GM19351 (cell line): ENCODE measurements at regions not wholly inside any gene's neighbourhood (a gene's known extent, or its start where the extent isn't known, plus 50 kb on each side); places are given as distances from the start of the nearest gene placed in this dataset.
"Not testable (repeated sequence)": the region's sequence is repeated elsewhere in the genome, so short reads cannot be mapped to it uniquely, and the experiment has no call there.

ENCODE experiments used
- ATAC-seq: cut with Tn5 transposase; IDR thresholded peaks from one replicate; pipeline ENCODE4 v1.9.1; 2021; ENCODE audit warnings: mild to moderate bottlenecking, moderate library complexity; ENCODE audit not compliant: unreplicated experiment

- no peak for ATAC-seq
These were observed 326.6 kb upstream of the ID2 start for GRCh38 chr2:8355102-8355859.

GRCh38 chr2:8357738-8358518, 323.9 kb upstream of the ID2 start:
- no peak for ATAC-seq

- no peak for ATAC-seq
These were observed 319.9 kb upstream of the ID2 start for GRCh38 chr2:8361930-8362329.

GRCh38 chr2:8363161-8363560, 318.7 kb upstream of the ID2 start:
- ATAC-seq: no peak

- ATAC-seq: no peak
These were observed 317.2 kb upstream of the ID2 start for GRCh38 chr2:8364668-8365067.

DNA sequence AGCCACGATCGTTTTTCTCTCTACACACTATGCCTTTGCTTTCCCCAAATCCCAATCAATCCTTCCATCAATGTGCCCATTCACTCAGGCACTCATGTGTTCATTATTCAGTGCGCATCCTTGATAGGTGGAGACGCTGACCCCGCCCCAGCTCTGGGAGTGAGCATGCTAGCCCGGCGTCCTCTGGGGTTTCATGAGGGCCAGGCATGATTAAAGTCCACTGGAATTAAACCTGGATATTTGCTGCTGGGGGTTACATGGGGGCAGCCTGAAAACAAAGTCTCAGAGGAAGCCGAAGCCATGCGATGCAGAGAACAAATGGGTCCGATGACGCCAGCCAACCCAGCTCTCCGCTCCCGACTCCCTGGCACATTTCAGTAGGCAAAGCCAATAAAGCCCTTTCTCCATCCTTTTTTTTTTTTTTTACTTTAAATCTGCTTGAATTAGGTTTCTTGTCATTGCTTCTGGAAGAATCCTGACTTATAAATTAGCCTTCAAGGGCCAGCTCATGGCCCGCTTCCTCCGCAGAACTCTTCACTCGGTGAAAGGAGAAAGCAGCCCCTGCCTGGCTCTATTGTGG, 316.4 kb upstream of the ID2 start:
- ATAC-seq: no peak

DNA sequence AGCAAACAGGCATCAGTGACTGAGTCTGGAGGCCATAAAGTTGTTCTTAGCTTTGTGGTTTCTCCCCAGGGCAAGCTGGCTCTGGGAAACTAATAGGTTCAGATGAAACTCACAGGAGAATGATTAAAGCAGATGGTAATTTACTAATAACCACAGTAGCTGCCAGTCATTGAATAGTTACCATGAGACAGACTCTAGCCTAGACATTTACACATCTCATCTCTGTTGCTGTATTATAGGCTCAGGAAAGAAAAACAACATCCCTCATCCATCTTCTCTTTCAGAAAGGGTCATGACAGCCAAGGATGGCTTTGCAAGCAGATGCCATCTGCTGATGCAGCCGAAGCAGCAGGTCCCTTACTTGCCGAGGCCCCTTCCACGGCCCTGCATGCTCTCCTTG, 314.0 kb upstream of the ID2 start:
- ATAC-seq: no peak

DNA sequence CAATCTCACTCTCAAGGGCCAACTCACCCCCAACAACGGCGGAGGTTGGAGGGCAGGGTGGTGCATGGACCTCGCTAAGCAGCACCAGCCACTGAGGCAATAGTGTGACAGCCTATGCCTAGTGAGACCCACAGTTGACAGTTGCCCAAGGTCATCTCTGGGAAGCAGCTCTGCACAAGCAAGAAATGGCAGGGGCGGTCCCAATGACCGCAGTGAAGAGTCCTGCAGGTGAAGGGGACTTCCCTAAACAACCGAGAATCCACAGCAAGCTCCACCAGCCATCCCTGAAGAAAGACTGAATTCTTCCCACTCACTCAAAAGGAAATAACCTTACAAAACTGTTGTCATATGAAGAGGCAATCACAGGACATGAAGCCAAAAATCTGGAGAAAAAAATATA, 313.4 kb upstream of the ID2 start:
- ATAC-seq: no peak

- ATAC-seq: no peak
These were observed 312.3 kb upstream of the ID2 start for GRCh38 chr2:8369522-8369921.

- no peak for ATAC-seq
These were observed 311.5 kb upstream of the ID2 start for GRCh38 chr2:8370258-8370802.

DNA sequence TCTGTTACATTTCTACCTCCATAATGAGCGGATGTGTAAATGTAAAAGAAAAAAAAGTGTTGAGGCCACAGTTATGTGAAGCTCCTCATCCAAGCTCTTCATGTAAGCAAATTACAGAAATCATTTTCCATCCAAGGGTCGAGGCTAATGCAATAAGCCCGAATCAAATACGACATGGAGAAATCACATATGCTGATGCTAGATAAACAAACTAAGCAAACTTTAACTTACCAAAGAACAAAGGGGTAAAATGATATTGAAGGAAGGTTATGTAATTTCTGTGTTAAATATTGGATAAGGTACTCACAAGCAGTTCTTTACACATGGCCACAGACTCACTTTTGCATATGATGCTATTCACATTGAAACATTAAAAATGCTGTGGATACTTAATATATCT, 310.2 kb upstream of the ID2 start:
- no peak for ATAC-seq

GRCh38 chr2:8374782-8375181, 307.1 kb upstream of the ID2 start:
- ATAC-seq: no peak

DNA sequence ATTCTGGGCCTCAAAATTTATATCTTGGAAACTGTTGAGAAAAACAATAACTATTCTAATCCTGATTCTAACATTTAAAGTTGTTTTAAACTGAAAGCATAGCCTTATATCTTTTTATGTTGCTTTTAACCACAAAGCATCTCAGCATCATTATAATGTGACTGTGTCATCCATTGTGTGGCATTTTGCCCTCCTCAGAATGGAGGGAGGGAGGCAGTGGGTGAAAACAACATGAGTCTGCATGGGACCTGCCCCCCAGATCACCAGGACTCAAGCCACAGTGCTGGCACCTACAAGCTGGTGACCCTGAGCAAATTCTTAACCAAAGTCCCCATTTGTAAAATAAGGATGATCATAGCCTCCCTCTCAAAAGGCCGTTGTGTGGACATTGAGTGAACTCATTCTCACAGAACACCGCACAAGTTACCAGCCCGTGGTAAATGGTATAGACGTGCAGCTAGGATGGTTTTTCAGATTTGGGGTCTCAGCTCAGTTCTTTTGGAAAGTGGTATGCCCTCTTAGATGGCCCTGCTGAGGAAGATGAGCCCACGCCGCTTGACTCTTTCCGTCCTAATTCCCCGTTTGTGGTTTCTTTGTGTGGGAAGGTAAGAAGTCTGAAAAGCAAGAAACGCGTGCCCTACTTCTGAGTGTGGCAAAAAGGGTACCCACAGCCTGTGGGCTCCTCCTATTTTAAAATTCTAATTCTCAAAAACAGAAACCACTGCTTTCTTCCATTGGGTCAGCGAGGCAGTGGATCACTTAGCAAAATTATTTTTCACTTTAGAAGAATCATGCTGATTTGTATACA, 305.0 kb upstream of the ID2 start:
- ATAC-seq: no peak

DNA sequence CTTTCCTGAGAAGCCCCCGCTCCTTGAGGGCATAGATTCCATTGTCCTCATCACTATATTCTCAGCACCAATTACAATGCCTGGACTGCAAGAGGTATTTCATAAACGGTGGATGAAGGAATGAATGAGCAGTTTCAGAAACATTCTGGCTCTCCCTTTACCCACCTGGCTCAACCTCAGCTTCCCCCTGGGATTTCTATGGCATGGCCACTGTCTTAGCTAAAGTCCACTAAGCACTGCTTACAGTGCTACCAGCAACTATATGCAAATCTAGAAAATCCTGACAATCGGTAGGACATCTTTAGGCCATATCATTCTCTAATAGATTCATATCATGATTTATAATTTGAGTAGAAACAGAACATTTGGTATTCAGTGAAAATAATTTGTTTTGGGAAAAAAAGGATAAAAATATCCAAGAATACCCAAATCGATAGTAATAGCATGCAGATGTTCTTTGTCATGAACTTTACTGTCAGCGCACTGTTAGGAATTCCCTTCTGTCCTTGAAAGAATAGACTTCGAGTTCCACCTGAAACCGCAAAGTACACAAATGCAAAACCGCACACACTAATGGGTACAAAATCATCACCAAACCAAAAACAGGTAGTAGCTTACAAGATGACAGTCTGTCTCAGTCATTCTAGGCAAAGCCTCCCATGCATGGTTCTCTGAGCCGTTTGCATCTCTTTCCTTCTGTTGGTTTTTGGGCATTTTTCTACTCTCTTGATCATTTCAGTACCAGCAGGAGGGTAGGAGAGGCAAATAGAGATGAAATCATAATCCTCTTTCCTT, 303.6 kb upstream of the ID2 start:
- peak; percentile 82 for ATAC-seq

DNA sequence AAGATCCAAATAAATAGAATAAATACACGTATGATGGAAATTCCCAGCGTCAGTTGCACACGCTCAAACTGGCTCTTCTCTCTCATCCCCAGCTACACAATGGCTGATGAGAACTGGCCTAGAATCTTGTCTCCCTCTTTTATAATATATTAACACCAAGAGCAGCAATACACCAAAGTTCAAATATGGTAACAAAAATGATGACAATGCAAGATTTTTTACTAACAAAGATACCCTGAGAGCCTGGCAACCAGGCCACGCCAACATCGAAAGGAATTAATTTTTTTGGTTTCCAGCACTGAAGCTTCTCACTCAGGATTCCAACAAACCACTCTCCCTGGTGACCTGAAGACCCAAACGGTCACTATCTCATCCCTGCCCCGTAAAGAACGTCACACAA, 302.7 kb upstream of the ID2 start:
- no peak for ATAC-seq

DNA sequence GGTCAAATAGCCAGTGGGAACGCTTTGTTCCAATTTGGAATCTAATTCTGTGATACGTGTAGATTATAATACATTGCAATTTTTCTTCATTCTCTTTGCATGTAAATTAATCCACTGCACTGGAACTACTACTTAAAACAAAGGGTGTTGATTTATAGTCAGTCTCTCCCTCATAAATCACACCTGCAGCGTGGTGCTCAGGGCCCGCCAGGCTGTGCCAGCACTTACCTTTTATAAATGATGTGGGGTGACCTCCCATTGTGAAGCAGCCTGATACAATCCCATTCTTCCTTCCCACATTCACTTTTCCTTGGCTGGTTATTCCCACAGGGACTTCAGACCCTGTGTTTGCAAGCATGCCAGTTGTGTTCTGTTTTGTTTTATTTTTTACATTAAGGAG, 302.3 kb upstream of the ID2 start:
- no peak for ATAC-seq

DNA sequence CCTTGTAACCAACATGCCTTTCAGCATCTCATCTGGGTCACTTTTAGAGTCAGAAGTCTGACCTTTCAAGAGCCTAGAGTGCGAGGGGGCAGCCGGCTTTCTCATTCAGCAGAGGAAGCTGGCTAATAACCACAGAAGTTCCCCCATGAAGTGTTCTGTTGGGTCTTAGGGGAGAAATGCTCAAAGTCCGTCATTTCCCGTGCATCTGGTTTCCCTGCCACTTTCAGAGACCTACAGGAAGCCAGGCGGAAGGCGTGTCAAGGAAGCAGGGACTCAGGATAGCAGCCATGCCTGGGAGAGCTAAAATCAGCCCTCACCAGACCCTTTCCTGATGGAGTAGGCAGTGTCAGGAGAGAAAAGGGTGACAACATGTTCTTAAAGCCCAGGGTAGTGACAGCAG, 301.8 kb upstream of the ID2 start:
- ATAC-seq: no peak

- peak; percentile 56 for ATAC-seq
These were observed 301.3 kb upstream of the ID2 start for GRCh38 chr2:8380566-8380965.

- no peak for ATAC-seq
These were observed 299.4 kb upstream of the ID2 start for GRCh38 chr2:8382485-8382884.

DNA sequence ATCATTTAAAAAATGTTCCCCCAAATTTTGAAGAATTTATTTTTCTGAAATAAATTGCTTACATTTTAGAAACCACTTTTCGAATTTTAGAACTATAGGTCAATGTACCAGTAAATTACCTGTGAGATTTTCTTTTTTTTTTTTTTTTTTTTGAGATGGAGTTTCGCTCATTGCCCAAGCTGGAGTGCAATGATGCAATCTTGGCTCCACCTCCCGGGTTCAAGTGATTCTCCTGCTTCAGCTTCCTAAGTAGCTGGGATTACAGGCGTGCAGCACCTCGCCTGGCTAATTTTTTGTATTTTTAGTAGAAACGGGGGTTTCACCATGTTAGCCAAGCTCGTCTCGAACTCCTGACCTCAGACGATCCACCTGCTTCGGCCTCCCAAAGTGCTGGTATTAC, 295.1 kb upstream of the ID2 start:
- not testable (repeated sequence) for ATAC-seq
